NCI-H69 (cell line): ENCODE measurements at regions not wholly inside any gene's neighbourhood (a gene's known extent, or its start where the extent isn't known, plus 50 kb on each side); places are given as distances from the start of the nearest gene placed in this dataset.
"Not testable (repeated sequence)": the region's sequence is repeated elsewhere in the genome, so short reads cannot be mapped to it uniquely, and the experiment has no call there.

Experiments
- DNase-seq: peaks from one replicate; lab custom pipeline; 2025; lab: John Stamatoyannopoulos, UW

DNA sequence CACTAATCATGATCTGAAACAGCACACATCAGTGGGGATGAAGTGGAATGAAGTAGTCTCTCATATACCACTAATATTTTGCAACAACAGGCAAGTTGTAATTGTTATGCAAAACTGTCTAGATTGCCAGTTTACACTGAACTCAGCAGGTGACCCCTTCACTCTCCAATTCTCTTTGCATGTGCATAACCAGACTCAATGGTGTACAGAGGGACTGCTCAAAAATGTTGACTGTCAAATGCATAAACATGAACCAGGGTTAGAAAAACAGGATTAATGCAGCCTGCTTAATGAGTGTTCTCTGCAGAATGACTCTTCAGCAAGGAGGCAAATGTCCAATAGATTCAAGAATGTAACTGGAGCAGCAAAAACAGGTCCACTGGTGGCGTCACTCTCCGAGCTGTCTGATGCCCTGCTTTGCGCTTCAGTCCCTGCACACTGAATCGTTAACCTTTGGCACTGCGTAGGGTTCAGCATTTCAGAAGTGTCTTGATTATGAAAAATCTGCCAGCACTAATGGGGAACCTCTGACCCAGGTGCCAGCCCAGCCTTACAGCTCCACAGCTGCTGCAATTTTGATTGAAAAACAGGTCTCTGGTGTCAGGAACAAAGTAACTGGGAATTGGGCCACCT lies 209.3 kb downstream of the TDRD15 start:
- DNase-seq = no peak

DNA sequence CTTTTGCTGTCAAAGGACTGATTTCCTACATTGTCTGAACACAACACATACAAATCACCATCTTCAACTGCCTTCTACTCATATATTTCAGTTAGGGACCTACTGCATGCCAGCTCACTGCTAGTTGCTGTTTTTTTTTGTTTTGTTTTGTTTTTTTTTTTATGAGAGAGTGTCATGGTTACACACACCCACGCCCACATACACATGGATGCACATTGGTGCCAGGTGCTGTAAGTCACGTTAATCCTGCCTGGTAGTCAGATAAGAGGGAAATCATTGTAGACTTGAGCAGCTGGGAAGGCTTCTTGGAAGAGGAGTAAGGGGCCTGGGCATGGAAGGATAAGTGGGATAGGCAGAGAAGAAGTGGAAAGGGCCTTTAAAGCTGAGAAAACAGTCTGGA lies 209.9 kb downstream of the TDRD15 start:
- DNase-seq = no peak

DNA sequence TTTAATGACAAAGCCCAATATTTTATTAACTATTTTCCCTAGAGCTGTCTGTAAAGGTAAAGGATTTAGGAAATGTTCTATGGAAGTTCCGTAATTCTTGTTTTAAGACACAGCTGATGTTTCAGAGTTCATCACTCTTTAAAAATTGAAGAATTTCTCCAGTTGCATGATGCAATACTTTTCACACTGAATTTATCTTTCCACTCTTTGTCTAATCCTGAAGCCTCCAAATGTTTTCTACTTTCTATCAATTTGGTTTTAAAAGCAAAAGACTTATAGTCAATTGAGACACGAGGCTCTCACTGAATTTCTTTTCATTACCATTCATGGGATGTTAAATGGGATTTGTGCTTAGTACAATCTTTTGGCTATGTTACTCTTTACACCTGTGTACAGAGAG lies 223.2 kb downstream of the TDRD15 start:
- DNase-seq = no peak

DNA sequence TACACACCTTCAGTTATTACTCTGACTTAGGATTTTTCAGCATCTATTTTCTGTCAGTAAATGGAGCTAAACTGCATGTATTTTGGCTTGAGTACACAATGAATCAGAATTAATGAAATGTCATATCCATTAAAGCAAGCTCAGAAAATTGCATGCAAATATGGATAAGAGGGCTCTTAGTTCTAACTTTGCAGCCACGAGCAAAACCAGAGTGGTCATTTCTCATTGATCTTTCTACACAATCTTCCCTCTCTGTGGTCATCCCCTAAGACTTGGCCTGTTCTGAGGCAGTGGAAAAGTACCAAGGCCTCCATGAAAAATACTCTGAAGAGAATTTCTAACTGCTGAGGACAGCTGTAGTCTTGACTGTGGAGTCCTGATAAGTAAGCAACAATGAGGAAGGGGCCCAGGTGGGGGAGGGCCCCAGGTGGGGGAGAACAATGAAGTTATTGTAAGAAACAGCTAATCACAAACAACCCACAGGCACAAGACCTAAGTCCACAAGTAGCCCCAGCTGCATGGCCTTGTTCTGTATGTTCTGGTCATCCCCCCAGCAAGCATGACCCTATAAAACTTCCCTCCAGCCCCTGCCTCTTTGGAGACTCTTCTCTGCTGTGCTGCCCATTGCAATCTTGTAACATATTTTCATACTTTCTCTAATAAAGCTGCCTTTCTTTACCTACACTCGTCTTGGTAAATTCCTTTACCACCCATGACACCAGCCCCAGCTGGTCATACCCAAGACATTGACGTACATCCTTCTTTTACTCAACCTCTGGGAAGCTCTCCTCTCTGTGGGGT lies 230.3 kb downstream of the TDRD15 start:
- no peak for DNase-seq

DNA sequence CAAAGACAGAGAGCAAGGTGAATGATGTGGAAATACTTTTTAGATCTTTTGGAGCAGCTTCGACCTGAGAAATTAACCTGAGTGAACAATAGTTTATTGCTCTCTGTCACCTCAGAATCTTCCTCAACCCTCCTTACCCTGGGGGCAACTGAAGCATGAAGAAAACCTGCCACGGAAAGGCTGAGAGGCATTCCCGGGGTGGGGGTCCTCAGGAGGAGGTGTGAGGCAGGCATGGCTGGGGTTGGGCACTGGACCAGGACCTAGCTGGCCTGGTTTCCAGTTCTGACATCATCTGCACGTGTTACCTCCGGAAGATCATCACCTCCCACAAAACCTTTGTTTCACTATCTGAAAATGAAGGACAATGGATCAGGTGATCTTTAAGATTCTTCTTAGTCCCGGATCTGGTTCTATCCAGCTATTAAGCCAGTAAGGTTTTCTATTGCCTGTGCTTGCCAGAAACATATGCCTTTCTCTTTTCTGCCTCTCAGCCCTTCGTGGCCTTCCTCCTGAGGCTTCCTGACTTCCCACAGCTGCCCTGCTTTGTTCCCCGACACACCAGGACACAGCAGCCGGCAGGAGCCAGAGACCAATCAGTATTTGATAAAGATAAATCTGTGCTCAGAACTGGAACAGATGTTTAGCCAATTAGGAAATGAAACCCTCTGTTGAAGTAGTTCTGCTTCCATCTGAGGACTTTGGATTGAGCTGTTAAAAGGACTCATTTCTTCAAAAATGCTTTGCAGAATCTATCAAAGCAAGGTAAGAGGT lies 232.5 kb downstream of the TDRD15 start:
- no peak for DNase-seq

DNA sequence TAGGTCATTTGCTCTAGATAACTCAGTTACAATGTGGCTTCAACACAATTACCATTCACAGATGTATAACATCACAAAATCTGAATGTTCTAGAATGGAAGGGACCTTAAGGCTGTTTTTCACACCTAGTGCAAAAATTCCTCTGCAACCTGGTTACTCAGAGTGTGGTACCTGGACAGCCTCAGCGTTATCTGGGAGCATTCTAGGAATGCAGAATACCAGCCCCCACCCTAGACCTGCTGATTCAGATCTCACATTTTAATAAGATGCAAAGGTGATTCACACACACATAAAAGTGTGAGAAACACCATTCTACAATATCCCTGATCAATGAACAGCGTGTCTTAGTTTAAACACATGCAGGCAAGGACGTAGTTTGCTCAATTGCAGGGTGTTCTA lies 233.1 kb downstream of the TDRD15 start:
- DNase-seq = no peak

DNA sequence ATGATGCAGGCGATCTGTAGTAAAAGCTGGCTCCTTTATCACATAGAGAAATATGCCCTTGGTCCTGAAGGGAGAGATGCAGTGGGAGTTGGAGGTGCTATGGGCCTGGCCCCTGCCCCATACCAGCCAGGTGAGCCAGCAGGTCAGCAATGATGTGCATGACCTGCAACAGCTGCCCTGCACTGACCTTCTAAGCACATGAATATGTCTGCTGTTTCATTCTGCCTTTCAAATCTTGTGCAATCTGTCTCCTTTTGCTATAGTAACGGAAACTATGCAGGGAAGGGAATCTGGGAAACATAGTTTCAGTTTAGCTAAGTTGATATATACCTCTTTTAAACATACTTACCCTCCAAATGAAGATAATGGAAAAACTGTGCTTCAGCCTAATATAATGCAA lies 235.2 kb downstream of the TDRD15 start:
- DNase-seq = no peak

DNA sequence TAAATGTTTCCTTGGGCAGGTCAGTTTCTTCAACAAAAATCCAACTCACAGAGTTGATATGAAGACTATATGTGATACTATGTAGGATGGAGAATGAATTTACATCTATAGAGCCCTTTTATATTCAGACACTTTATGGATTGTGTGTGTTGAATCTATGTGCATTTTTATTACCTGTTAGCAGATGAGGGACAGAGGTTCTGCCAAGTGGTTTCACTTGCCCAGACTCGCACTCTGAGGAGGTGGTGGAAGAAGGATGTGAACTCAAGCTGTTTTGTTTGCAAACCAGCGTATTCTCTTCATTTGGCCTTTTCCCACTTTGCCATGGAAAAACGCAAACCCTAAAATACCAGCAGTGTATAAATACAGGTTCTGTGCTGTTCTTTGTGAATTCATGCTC lies 237.6 kb downstream of the TDRD15 start:
- DNase-seq = no peak

DNA sequence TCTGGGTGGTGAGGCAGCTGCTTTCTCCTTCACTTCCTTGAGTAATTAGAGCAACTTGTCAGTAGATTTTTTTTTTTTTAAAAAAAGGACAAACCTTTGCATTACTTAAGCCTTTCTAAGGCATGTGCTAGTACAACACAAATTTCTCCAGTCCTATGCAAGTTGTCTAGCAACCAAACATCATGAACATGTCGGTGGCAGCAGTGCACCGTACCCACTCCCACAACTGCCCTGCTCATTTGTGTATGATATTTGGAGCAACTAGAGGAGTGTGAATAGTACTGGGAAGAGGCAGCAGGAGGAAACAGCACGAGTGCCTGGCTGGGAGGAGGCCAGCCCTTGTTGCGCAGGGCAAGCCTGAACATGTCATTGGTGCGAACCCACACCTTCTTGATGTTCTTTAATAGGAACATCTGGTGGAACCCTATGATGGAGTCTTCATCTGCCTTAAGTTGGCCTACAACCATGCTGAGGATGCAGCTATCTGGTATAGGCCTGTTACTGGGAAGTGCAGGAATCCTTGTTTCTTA lies 238.3 kb downstream of the TDRD15 start:
- DNase-seq = no peak

DNA sequence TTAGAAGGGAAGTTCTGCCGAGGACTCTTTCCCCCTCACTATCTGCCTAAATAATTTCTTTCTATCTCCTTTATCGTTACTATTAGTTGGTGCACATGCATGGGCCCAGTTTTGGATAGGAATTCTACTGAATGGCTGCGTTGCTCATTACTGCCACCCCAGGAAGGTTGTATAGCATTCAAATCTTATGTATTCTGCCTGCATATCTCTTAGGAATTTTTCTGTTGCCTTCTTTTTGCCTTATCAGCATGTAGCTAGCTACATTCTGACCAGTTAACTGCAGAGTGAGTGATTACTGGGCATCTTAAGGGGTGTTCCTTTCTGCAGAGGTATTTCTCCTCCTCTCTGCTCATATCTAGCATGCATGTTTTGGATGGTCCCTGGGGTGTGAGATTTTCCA lies 239.6 kb downstream of the TDRD15 start:
- no peak for DNase-seq

DNA sequence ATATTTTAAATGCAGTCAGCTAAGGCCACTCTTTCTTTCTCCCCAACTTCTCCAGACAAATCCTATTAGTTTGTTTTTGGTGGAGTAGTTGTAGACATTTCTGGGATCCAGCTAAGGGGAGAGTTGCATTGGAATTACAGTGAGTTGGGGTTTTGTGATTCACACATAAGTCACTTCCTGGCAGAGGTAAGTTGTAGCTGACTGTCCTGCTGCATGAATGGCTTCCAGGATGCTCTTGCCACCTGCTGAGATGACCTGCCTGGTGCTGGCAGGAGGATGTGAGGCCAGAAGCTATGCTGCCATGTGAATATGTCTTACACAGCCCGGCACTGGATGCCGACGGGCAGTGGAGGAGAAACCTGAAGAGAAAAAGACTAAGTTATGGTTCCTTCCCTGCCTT lies 243.7 kb downstream of the TDRD15 start:
- no peak for DNase-seq

DNA sequence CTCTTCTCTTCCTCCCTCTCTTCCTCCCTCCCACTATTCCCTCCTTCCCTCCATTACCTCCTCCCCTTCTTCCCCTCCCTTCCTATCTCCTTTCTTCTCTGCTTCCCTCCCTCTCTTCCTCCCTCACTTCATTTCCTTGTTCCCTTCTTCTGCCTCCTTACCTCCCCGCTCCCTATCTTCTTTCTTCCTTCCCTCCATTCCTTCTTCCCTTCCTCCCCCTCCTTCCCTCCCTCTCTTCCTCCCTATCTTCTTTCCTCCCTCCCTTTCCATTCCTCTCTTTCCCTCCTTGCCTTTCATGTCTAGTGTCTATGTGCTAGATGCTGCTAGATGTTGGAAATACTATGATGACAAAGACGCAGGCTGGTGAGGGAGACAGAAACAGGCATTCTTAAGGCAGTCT lies 246.0 kb downstream of the TDRD15 start:
- DNase-seq = no peak

DNA sequence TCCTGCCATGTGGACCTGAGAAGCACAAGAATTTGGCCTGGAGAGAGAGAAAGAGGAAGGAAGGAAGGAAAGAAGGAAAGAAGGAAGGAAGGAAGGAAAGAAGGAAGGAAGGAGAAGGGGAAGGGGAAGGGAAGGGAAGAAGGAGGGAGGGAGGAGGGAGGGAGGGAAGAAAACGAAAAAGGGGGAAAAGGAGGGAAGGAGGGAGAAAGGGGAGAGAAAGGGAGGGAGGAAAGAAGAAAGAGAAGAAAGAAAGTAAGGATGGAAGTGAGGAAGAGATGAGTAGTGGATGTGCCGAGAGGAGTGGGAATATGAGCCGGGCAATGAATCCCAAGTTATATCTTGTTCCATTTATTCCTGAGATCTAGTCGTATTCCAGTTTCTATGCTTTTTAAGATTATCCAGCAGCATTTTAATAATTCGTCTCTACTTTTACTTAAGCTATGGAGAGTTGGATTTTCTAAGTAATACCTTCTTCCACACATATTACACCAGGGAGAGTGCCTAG lies 247.8 kb downstream of the TDRD15 start:
- no peak for DNase-seq

DNA sequence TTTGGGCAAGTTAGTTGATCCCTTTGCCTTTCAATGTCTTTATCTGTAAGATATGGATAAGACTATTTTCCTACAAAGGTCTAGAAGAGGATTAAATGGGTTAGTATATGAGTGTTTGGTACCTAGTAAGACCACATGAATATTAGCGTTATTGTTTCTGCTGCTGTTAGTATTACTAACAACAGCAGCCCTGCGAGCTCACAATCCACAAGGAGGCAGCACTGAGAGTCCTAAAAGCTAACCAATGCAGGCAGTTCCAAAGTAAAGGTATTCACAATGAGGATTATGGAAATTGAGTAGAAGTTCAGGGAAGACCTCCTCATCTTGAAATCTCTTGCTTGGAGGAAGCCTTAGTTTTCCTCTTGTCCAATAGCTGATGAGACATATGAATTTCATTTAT lies 248.9 kb downstream of the TDRD15 start:
- DNase-seq = no peak

DNA sequence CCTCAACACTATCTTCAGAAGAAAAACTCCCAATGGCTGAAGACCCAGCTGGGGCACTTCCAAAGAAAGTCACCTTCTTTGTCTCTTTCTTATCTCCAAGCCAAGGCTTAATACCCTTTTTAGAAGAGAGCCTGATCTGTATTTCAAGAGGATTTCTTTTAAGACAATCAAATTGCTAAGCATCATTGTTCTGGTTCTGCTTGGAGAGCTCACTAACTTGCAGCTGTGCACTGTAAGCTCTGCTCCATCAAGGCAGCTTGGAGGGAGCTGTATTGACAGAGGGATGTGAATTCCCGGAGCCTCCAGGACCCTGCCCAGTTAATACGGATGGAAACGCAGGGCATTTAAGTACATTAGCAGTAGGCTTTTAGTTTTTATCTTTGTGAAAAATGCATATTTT lies 253.1 kb downstream of the TDRD15 start:
- no peak for DNase-seq

DNA sequence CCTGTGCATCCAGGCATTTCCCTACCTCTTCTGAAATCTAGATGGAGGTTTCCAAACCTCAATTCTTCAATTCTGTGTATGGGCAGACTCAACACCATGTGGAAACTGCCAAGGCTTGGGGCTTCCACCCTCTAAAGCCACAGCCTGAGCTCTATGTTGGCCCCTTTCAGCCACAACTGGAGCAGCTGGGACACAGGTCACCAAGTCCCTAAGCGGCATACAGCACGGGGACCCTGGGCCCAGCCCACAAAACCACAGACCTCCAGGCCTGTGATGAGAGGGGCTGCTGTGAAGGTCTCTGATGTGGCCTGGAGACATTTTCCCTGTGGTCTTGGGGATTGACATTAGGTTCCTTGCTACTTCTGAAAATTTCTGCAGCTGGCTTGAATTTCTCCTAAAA lies 255.4 kb downstream of the TDRD15 start:
- DNase-seq = no peak

DNA sequence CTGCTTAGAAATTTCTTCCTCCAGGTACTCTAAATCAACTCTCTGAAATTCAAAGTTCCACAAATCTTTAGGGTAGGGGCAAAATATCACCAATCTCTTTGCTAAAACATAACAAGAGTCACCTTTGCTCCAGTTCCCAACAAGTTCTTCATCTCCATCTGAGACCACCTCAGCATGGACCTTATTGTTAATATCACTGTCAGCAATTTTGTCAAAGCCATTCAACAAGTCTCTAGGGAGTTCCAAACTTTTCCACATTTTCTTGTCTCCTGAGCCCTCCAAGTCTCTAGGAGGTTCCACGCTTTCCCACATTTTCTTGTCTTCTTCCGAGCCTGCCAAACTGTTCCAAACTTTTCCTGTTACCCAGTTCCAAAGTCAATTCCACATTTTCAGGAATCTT lies 255.9 kb downstream of the TDRD15 start:
- not testable (repeated sequence) for DNase-seq

DNA sequence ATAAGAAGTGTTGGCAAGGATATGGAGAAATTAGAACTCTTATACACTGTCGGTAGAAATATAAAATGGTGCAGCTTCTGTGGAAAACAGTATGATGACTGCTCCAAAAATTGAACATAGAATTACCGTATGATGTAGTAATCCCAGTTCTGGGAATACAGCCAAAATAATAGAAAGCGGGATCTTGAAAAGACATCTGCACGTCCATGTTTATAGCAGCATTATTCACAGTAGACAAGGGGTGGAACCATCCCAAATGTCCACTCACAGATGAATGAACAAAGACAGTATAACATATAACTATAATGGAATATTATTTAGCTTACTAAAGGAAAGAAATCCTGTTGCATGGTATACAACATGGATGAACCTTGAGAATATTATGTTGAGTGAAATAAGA lies 257.7 kb downstream of the TDRD15 start:
- DNase-seq = peak; percentile 0

DNA sequence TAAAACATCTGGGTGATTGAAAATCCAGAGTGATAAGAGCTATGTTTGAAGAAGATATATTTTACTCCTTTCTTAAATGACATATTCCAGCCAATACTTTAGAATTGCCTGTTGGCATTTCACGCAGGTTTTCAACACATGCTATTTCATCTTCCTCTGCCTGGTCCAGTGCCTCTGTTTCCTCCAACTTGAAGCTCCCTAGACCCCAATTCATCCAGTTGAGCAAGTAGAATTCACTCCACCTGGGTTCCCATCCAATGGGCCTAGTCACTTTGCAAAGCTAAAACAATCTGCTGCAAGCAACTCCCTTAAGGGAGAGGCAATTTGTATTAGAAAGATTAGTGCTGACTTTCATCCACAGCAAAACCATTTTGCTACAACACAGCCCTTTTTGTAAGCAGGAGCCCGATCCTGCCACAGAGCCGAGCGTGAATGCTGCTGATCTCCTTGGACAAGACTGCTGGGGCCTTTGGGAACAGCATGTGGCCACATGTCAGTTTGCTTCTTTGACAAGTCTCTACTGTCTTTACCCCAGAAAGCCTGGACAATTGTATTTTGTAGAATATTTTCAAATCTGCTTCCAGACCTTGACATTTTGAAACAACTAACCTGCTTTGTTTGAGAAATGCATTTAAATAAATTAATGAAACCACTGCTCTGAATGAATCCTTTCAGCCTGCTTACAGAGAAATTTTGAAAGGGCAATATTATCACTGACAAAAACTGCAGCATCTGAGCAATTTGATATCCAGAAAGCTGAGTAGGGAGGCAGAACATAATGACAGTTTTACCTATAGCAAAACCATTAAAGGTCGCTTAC lies 259.1 kb downstream of the TDRD15 start:
- DNase-seq = no peak

DNA sequence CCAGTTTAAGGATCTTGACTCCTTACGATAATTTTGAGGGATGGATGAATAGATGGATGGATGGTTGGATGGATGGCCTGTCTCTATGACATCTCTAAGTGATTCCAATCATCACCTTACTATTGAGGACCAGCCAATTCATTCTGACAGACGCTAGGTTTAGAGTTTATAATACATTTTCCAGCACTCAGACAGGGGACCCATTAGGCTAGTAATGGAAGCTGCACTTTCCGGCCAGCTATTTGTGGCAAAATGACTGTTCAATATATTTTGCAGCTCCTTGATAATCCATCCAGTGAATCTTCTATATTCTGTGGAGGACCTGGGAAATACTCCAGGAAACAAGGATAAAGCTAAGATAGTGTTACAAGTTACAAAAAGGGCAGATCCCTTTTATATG lies 262.9 kb downstream of the TDRD15 start:
- no peak for DNase-seq

DNA sequence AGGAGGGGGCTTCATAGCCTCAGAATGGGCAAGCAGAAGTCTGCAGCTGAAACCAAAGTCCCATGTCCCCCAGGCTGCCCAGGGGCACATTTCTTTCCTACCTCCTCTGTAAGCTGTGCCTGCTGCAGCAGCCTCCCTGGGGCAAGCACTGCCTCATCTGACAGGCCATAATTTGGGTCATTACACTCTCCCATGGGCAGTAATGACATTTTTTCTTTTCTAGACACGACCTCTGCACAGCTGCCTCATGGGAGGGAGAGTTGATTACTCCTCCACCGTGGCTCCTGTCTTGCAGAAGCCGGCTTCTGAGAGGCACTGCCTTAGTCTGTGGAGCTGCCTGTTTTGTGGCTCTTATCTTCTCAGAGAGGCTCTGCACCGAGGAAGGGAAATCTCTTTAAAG lies 268.9 kb downstream of the TDRD15 start:
- peak; percentile 9 for DNase-seq

DNA sequence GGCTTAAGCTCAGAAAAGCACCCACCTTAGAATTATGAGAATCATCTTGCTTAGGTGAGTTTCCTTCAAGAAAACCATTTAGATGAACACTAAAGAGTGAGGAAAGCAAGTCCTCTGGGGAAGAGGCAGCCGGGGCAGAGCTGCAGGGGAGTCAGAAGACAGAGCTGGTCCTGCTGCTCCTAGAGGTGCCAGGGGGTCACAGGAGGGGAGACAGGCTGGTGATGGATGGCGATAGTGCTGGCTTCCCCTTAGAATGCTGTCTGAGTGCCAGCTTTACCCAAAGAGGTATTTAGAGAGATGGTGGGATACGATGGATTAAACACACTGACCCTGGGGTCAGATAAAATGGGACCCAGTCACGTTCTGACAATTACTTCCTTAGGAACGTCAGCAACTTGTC lies 269.4 kb downstream of the TDRD15 start:
- DNase-seq = no peak
